Endothelial cell of hepatic sinusoid (primary cell): ENCODE measurements at regions not wholly inside any gene's neighbourhood (a gene's known extent, or its start where the extent isn't known, plus 50 kb on each side); places are given as distances from the start of the nearest gene placed in this dataset.

ENCODE experiments used
- in situ Hi-C: cut with HindIII; loops from 2 replicates; pipeline ENCODE4 v1.10.0; 2017; ENCODE audit warnings: low sequenced_read_pairs

DNA sequence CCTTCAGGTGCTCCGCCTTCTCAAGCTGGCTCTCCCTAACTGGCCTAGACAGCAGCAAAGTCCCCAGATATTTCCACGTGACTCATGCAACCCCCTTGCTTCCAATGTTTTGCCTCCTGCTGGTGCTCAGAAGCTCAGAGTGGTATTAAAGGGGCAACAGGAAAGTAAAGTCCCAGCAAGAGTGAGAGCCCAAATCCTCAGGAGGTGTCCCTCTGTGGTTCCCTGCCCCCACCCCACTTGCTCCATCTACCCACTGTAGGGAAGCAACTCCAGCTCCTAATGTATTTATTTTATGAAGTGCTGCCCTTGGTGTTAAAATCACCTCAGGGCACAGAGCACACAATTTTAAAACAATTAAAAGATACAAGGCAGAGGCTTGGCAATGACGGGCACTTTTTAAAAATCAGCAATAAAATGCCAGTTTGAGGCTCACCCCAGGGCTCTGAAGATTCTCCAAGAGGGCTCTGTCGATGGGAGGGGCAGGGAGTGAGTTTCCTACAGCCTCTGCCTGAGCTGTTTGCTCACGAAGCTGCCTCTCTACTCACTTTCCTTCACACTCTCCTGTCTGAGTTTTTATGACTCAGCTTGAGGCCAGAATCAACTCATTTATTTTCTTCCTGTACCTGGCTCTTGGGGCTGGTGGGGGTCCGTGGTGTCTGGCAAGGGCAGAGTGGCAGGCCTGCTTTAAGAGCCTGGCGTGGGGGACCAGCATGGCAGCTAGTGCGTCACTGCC lies 81.9 kb upstream of the MAX start:
- in situ Hi-C loops = no loop called here

DNA sequence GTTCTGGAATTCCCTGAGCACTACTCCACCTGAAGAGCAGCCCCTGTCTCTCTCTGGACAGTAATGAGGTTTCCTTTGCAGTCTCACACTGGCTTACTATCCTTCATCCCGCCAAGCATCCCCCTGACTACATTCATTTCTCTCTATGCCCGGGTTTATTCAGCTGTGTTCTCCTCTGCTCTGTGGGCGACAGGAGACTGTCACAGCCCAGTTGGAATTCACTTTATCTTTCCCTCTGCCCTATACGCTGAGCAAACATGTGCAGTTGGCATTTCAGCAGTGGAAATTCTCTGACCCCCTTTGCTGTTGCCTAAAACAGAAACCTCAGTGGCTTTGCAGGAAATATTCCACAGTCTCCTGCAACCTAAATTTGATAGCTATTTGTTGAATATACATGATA lies 83.5 kb upstream of the MAX start:
- in situ Hi-C loops = no loop called here

DNA sequence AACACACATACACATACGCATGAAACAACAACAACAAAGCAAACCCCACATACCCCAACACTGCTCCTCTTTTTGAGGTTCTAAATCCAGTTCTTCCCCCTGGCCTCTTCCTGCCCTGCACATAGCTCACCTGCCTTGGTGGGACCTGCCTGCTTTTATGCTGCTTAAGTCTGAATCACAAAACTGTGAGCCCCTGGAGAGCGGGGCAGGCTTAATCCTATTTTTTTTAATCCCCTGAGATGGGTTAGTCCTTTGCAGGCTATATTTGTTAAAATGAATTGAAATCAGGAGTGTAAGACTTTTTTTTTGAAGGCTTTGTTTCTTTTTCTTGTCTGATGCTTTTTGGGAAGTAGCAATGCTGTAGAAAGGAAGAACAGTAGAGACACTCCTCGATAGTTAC lies 84.6 kb upstream of the MAX start:
- in situ Hi-C loops = no loop called here

DNA sequence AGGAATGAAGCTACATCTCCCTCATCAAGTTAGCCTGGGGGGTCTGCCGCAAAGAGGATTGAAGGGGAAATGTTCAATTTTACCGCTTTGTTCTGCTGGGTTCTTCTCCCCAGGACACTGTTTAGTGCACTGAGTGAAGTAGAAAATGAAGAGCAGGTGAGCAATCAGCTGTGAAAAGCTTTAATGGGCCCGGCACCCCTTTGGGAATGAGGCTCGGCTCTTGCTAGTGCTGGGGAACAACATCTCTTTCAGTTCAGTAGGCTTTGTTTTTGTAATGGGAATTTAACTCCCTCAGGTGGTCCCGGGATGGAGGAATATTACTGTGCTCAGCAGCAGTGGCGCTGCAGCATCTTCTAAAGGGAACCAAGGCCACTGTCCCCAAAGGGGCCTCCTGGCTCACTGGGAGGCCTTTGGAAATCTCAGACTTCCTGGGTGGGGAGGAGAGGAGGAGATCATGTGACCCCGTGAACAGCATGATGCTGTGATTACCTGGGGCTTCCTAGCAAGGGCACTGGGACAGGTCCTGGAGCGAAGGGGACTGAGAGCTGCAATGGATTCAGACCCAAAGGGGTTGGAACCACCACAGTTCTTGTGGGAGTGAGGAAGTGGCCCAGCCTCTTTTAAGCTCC lies 85.2 kb upstream of the MAX start:
- in situ Hi-C loops = no loop called here

DNA sequence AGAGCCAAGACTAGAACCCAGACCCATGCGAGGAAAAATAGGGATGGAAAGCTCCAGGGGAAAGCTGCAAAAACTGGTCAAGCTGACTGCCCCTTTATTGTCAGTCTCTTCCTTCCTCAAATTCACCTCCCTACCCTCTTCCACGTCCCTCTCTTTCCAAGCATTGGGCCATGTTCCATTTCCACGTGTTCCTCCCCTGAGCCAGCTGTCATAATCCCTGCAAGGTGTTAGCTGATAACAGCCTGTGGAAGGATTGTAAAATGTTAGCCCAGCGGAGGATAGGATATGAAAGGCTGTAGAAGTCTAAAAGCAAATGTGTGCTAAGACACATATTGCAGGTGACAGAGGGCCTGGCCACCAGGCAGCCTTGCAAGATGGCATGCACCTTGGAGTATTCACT lies 88.0 kb upstream of the MAX start:
- in situ Hi-C loops = no loop called here

DNA sequence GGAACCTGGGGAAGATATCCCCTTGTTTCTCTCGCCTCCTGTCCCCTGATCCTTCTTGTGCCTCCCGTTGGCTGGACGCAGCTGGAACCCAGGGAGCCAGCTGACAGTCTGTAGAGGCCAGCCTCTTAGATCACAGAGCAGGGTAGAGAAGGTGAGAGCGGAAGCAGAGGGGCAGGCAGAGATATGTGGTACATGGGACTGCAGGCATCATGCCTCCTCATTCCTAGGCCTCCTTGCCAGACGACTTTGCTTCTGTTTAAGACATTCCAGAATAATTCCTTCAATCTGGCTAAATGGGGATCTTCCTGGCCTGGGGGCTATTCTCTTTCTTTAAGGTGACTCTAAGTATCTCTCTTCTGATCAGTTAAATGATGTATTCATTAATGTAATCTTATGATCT lies 89.4 kb upstream of the MAX start:
- in situ Hi-C loops = no loop called here

DNA sequence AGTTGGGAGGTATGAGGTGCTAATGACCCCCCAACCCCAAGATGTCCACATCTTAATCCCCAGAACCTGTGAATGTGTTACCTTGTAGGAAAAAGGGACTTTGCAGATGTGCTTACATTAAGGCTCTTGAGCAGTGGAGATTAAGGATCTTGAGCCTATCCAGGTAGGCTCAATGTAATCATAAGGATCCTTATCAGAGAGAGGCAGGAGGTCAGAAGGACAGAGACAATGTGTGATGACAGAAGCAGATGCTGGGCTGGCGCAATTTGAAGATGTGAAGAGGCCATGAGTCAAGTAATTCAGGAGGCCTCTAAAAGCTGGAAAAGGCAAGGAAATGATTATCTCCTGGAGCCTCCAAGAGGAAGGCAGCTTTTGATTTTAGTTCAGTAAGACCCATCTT lies 90.4 kb upstream of the MAX start:
- in situ Hi-C loops = no loop called here

DNA sequence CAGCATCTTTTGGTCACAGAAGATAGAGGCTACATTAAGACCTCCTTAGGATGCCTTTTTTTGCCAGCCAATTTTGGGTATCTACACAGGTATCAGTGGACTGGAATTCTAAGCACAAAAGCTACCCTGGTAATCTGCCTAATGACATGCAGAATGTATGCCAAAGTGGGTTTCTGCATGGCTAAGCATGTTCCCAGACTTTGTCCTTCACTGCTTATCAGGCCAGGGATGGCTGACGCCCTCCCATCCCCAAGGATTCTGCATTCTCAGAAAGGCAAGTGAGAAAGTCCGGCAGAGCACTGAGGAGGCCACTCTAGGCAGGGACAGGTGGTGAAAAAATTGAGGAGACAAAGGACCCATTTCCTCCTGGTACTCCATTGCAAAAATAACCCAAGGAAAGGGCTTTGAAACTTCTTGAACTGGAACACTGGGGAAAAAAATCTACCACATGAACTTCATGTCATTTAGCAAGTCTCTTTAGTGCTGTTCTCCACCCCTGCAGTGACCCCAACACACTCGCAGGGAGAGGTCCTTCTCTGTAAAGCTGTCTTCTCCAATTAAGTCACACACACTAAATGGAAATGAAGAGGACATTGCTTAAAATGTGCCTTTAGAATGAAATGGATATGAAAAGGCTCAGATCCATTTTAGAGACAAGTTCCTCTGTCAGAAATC lies 91.7 kb upstream of the MAX start:
- in situ Hi-C loops = no loop called here

DNA sequence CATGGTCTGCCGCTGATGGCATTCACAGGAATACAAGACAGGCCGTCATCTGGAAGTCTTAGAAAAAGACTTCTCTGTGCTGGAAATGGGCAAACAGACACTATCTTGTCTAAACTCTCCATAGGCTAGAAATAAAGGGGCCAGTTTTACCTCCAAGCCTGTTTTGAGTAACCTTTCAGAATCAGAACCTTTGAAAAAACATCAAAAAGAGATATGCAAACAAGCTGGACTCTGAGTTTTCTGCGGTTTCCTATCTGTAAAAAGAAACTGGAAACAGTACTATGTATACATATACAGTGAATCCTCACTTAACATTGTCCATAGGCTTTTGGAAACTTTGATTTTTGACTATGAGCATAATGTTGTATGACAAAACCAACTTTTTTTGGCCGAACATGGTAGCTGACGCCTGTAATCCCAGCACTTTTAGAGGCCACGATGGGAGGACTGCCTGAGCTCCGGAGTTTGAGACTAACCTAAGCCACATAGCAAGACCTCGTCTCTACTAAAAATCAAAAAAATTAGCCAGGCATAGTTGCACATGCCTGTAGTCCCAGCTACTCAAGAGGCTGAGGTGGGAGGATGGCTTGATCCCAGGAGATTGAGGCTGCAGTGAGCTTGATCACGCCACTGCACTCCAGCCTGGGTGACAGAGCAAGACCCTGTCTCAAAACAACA lies 92.9 kb upstream of the MAX start:
- in situ Hi-C loops = no loop called here

DNA sequence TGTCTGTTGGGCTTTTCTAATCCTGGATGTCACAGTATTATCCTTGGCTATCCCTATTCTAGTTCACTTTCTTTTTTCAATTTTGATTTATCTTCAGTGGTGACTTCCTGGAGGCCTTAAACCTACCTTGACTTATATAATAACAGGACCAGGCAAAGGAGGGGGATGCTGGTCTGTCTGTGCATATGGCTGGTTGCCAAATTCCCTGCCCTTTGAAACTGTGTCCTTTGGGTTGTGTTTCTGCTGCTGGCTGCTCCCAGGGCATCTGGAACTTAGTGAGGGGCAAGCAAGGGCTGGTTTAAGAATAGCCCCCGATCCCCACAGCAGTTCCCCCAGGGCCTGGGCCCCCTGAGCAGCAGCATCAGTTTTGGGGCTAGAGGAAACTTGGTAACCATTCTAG lies 96.0 kb upstream of the MAX start:
- in situ Hi-C loops = no loop called here

DNA sequence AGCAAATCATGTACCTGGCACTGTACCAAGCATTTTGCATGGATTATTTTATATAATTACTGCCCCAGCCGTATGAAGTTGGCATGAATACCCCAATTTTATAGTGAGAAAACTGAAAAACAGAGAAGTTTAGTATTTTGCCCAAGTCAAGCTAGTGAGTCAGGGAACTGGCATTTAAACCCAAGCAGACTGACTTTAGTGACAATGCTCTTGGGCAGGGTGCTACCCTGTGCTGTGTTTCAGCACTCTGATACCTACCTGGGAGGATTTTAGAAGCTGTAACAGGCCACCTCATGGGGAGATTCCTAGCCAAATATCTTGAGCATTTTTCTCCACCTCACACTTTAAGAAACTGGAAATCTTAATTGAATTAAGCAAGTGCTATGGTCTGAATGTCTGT lies 98.1 kb upstream of the MAX start:
- in situ Hi-C loops = no loop called here

DNA sequence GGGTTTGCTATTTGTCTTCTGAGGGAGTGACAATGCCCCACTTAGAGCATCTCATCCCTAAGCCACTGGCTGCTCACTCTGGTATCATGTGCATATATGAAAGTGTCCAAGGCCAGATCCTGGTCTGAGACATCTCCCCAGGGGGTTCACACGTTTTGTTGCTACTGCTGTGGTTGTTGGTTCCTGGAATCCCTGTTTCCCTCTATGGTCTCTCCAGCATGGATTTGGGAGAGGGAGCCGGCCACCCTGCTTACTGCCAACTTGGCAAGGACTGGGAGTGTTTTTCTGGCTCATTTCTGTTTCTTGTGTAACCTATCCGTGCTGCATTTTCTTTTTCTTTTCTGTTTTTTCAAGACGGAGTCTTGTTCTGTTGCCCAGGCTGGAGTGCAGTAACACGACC lies 101.3 kb upstream of the MAX start:
- in situ Hi-C loops = no loop called here

DNA sequence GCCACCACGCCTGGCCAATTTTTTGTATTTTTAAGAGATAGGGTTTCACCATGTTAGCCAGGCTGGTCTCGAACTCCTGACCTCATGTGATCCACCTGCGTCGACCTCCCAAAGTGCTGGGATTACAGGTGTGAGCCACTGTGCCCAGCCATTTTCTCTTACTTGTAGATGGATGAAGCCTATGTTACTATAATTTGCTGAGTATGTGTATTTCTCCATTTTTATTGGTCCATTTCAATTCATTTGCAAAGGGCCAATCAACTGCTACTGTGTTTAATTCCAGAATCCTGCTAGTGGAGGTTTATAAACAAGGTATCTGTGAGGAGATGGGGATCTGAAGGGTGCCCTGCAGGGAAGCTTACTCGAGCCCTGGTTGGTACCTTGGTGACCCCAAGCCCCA lies 101.7 kb upstream of the MAX start:
- in situ Hi-C loops = no loop called here

DNA sequence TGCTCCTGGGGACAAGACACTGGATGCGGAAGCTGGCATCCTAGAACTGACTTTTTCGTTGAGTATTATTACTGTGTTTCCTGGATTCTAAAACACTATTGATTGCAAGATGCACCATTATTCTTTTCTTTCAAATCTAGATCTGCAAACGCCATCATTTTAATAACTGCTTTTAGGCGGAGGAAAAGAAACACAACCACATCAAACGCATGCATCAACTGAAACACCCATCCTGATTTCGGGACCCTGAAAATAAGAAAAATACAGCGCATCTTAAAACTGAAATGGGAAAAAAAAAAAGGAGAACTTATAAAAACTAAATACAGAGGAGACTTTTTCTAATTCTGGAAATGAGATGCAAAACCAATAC lies 103.7 kb upstream of the MAX start:
- in situ Hi-C loops = no loop called here

DNA sequence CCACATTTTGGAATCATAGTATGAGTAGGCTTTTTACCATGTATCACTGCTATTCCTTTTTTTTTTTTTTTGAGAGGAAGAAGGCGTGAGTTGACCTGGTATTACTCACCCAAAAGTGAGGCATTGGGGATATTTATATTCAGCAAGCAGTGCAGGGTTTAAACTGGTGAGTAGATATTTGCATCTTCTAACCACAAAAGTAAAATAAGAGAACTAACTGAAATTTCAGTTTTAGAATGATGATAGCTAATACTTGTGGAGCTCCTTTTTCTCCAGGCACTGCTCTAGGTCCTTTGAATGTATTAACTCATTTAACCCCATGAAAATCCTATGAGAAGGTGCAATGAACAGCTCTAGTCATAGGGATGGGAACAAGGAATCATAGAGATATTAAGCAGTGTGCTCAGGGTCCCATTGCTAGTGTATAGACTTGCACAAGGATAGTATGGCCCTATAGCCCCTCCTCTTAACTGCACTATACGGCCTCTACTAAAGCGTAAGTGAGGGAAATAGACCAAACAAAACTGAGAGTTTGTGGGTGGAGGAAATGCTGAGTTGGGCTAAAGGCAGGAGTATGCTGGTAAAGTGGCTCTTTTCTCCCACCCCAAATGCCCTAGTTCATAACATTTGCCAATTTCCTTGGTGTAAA lies 104.3 kb upstream of the MAX start:
- in situ Hi-C loops = no loop called here

DNA sequence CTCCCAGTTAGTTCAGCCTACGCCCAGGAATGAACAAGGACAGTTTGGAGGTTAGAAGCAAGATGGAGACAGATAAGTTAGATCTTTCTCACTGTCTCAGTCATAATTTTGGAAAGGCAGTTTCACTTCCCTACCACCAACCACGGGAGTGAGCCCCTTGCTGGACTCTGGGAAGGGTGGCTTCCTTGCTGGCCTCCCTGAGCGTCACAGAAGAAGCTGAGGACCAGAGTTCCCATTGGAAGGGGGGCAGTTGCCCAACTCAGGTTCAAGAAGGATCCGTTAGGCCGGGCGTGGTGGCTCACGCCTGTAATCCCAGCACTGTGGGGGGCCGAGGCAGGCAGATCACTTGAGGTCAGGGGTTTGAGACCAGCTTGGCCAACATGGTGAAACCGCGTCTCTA lies 106.2 kb upstream of the MAX start:
- in situ Hi-C loops = no loop called here

DNA sequence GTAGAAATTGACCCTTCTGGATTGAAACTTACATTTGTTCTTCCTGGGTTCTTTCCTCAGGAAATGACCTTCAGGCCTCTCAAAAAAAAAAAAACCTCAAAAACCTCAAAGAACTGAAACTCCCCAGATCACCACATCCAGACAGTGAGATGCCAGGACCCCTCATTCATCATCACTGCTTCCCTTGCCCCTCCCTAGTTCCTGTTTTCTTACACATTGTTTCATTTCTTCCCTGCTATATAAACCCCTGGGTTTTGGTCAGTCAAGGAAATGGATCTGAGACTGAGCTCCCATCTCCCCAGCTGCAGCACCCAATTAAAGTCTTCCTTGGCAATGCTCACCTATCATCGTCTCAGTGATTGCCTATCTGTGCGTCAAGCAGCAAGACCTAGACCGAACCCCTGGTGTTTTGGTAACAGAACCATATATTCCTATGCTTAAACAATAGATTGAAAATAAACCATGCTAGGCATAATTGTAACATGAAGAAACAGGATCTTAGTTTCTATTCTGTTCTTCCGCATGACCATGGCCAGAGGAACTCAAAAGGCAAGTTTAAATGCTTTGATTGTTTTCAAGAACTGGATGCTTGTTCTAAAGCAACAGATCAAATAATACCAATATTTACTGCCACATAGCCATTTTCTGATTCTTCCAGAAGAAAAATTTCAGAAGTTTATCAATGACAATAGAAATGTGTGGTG lies 108.0 kb upstream of the MAX start:
- in situ Hi-C loops = no loop called here

DNA sequence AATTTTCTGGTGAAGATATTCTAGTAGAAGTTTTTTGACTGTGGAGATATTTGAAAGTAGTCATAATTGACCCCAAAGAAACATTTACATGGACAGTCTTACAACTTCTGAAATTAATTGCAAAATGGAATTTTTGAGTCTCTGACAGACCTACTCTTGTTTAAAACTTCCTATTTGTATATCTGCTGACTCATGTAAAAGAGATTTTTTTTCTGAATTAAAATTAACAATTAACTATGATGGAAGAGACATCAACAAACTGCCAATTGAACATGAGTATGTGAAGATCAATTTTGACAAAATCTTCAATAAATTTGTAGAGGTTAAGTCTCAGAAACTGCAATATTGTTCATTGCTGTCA lies 108.5 kb upstream of the MAX start:
- in situ Hi-C loops = no loop called here

DNA sequence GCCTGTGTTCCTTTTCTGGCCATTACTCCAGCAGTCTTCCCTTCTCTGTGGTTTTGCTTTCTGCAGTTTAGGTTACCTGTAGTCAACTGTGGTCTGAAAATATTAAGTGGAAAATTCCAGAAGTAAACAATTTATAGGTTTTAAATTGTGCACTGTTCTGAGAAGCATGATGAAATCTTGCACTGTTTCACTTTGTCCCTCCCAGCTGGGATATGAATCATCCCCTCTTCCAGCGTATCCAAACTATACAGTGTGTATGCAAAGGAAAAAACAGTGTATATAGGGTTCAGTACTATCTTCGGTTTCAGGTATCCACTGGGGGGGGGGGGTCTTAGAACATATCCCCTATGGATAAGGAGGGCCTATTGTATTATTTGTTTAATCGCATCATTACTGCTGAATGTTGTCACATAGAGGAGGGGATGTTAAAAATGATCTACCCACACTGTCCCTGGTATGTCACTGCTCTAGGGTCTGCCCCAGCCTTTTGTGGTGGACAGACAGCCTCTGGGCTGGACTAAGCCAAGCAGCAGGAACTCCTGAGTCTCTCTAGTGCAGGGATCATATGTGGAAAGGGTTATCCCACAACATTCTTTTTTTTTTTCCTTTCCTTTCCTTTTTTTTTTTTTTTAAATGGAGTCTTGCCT lies 109.1 kb upstream of the MAX start:
- in situ Hi-C loops = no loop called here

DNA sequence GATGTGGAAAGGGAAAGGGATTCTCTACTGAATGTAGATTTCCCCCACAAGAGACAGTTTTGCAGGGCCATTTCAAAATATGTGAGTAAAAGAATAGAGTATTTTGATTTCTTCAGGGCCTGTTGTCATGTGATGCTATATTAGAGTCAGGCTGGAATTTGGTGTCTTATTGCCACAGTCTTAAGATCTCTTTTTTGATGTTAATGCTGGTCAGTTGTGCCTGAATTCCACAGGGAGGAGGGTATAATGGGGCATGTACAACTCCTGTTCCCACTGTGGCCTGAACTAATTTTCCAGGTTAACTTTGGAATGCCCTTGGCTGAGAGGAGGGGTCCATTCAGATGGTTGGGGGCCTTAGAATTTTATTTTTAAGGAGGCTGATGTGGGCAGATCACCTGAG lies 111.0 kb upstream of the MAX start:
- in situ Hi-C loops = no loop called here
